ENCODE measurements at regions not wholly inside any gene's neighbourhood (a gene's known extent, or its start where the extent isn't known, plus 50 kb on each side); places are given as distances from the start of the nearest gene placed in this dataset.

- peak; percentile 29 for DNase-seq
Observed at GRCh38 chr10:6669269-6669859, 89.3 kb upstream of the PRKCQ start.

- peak; percentile 18 for DNase-seq
Observed at GRCh38 chr10:6667679-6668270, 87.7 kb upstream of the PRKCQ start.

GRCh38 chr10:6667150-6667549 lies 87.1 kb upstream of the PRKCQ start:
- no peak for DNase-seq

- no peak for DNase-seq
Observed at GRCh38 chr10:6665847-6666246, 85.8 kb upstream of the PRKCQ start.

- no peak for DNase-seq
Observed at GRCh38 chr10:6660460-6660859, 80.4 kb upstream of the PRKCQ start.

- no peak for DNase-seq
Observed at GRCh38 chr10:6659451-6659850, 79.4 kb upstream of the PRKCQ start.

- no peak for DNase-seq
Observed at GRCh38 chr10:6657669-6658068, 77.6 kb upstream of the PRKCQ start.

GRCh38 chr10:6657196-6657595 lies 77.1 kb upstream of the PRKCQ start:
- DNase-seq, result no peak

- DNase-seq, result no peak
Observed at GRCh38 chr10:6654571-6654970, 74.5 kb upstream of the PRKCQ start.

GRCh38 chr10:6650586-6650985 lies 70.5 kb upstream of the PRKCQ start:
- no peak for DNase-seq

GRCh38 chr10:6649903-6650302 lies 69.8 kb upstream of the PRKCQ start:
- DNase-seq, result no peak

GRCh38 chr10:6648894-6649720 lies 69.0 kb upstream of the PRKCQ start:
- DNase-seq, result no peak

GRCh38 chr10:6647811-6648526 lies 67.9 kb upstream of the PRKCQ start:
- peak; percentile 37 for DNase-seq

- DNase-seq, result no peak
Observed at GRCh38 chr10:6643962-6644361, 63.9 kb upstream of the PRKCQ start.

GRCh38 chr10:6642876-6643275 lies 62.8 kb upstream of the PRKCQ start:
- no peak for DNase-seq

GRCh38 chr10:6640433-6641040 lies 60.5 kb upstream of the PRKCQ start:
- DNase-seq, result no peak

- DNase-seq, result no peak
Observed at GRCh38 chr10:6637053-6637452, 57.0 kb upstream of the PRKCQ start.

- no peak for DNase-seq
Observed at GRCh38 chr10:6635784-6636183, 55.7 kb upstream of the PRKCQ start.

All from retina (tissue), 1 donor.